OCI-M1 (cell line): ENCODE measurements at regions not wholly inside any gene's neighbourhood (a gene's known extent, or its start where the extent isn't known, plus 50 kb on each side); places are given as distances from the start of the nearest gene placed in this dataset.

ENCODE experiments used
- DNase-seq: peaks from one replicate; lab custom pipeline; 2025; lab: John Stamatoyannopoulos, UW

DNA sequence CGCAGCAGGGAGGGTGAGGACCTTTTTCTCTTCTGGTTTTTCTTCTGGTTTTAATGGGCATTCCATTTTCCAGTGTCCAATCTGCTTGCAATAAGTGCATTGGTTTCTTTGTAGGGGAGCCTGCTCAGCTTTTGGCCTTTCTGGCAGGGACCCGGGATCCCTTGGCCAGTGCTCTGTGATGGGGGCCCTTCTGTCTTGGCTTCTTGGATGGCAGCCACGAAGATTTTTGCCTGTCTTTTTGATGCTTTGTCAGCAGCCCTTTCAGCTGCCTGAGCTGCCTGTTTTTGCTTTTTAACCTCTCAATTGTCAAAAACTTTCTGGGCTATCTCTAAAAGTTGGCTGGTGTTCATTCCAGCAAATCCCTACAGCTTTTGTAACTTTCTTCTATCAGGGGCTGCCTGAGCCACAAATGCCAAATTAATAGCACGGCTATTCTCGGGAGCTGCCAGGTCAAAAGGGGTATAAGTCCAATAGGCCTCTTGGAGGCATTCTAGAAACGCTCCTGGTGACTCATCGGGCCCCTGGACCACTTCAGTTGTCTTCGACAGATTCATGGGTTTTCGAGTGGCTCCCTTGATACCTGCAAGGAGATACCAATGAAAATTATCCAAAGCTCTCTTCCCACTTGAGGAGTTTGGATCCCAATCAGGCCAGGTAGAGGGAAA, 179.9 kb upstream of the MBL2 start:
- DNase-seq, result no peak

DNA sequence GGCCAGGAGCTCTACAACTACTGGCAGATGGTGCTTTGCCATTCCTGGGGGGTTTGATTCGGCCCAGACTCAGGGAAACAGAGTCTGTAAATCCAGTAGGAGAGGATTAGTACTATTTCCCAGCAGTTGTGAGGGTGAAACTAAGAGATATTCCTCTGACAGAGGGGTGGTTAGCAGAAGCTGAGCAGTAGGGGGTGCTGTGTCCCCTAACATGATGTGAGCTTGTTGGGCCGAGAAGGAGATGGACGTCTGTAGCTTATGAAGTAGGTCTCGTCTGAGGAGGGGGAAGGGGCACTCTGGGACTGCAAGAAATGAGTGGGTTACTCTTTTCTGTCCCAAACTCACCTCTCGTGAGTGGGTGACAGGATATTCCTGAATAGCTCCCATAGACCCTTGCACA, 179.2 kb upstream of the MBL2 start:
- peak; percentile 82 for DNase-seq

DNA sequence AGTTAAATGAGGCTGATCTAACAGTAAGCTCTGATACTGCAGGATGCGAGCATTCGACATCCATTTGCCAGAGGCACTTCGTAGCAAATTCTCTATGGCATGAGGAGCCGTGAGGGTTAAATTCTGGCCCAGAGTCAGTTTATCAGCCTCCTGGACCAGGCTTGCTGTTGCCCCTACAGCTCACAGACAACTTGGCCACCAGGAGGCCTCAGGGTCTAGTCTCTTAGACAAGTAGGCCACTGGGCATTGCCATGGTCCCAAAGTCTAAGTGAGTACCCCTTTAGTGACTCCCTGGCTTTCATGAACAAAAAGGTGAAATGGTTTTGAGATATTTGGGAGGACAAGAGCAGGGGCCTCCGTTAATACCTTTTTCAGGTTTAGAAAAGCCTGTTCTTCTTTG, 178.0 kb upstream of the MBL2 start:
- DNase-seq, result no peak

DNA sequence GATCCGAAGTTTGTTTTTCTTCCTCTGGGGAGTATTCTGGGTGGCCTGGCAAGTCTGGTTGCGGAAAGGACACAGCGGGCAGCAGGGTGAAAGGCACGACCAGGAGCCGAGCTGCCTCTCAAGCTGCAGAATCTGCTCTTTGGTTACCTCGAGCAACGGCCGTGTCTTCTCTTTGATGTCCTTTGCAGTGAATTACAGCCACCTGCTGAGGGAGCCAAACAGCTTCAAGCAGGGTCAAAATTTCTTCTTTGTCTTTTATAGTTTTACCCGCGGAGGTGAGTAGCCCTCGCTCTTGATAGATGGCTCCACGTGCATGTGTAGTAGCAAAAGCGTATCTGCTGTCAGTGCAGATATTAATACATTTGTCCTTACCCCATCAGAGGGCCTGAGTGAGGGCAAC, 177.3 kb upstream of the MBL2 start:
- no peak for DNase-seq

DNA sequence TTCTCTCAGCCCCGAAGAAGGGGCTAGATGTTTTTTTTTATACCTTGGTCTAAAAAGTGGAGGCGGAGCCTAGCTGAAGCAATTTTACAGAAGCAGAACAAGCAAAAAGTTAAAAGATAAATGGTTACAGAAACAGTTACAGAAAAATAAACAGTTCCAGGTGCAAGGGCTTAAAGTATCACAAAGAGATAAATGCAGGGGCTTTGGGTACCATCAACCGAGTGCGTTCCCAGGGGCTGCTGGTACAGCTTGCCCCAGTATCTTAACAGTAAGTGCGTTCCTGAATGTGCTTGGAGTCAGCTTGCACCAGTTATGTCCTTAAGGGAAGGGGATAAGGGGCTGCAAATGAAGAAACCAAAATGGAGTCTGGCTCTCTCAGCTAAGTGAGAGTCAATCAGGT, 173.9 kb upstream of the MBL2 start:
- no peak for DNase-seq

DNA sequence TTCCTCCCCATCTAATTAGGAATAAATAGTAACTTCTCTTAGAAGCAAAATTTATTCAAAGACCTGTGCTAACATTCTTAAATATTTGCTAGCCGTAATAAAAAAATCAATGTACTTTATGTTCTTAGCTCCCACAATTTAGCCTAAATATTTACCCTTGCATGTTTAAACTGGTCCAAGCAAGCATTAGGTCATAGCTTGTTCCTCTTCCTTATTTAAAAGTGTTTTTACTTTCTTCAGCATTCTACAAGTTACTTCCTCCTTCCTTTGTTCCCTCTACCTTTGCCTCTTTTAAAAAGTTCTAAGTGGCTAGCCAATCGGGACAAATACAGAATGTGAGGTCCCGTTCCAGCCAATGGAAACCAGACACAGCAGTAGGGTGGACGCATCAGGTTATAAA, 172.9 kb upstream of the MBL2 start:
- peak; percentile 47 for DNase-seq

DNA sequence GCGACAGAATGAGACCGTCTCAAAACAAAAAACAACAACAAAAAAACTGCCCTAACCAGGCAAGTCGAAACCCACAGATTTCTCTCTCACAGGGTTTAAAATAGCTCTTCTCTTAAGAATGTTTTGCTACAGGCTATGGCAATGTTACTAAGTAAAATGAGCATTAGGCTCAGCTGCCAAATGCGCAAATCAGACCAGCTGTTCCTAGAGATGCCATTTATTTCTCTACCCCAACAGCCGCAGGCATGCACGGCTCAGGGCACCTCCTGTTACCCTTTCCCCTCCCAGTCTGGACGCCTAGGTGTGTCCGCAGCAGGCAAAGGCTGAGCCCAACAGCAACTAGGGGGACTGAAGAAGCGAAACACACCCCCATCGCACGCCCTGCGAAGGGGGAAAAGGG, 168.3 kb upstream of the MBL2 start:
- peak; percentile 49 for DNase-seq

DNA sequence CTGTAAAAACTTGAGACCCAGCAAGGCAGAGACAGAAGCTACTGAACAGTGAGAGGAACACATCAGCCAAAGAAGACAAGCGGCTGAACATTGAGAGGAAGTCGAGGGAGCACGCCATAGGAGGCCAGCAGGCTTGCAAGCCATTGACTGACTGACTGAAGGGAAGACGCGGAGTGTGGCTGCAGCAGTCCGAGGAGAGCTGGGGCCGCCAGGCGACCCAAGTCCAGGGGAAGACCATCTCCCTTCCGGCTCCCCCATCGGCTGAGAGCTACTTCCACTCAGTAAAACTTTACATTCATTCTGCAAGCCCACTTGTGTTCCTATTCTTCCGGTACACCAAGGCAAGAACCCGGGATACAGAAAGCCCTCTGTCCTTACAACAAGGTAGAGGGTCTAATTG, 167.3 kb upstream of the MBL2 start:
- DNase-seq, result no peak

DNA sequence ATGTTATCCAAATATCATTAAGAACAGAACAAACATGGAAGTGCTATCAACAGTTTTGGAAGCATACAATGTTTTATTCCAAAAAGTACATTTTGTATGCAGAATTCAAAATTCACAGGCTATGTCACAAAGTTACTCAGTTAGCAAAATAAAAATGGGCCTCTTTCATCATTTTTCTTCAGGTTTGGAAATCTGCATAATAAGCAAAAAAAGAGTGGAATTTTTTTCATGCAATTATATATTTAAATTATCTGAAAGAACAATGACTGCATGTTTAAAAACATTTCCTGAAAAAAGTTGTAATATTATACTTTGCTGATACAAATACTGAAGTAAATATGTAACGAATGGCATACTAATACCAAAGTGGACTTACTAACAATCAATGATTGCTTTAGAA, 161.2 kb upstream of the MBL2 start:
- DNase-seq, result no peak

DNA sequence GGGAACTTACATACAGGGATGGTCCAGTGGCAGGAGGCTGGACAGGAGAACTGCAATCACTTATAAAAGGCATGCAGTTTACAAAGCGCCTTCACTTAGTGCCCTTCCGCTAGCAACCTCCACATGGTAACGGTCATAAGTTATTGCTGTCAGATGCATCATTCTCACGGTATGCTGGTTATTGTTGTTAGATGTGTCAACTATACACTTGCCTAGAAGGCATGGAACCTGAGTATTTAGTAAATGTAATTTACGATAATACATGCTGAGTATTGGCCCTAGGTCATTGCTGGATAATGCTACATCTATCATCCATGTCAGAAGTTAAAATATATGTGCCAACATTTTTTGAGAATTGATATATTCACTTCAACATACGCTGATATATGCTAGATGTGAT, 155.1 kb upstream of the MBL2 start:
- no peak for DNase-seq

DNA sequence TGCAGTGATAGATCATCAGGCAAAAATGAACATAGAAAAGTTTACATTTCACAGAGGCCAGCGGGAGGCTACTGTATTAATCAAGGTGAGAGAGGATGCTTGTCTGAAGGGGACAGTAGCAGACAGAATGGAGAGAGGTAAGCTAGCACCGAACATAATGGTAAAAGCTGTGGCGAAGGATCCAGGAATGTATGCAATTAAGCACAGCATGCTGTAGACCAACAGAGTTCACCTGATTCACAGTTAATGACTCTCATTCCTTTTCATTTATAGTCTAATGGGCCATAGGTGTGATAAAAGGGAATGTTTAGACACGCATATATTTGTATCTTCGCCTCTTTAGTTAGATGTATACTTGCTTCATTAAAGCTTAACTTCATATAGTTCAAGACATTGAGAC, 150.9 kb upstream of the MBL2 start:
- no peak for DNase-seq

DNA sequence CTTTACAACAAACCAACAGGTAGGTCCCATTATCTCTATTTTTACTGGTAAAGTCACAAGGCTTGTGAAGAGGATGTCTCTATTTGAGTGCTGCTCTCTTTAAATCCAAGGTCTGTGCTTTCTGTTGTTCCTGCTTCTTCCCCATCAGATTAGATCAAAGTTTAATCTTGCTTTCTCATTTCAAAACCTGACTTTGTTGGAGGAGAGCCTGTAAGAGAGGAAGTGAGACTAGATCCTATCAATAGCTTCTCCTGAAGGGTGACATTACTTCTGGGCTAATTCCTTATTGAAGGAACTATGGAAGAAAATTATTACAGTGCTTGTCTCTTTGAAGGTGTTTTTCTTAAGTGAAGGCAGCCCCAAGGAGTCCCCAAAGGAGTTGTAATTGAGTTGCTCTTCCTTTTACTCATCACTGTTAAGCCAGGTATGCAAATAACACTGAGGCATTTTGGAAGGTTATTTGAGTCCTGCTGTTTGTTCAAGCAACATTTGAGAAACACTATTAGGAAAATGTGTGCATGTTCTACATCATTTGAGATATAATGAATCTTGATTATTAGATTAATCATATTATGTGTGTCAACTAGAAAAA, 146.2 kb upstream of the MBL2 start:
- DNase-seq, result peak; percentile 34

DNA sequence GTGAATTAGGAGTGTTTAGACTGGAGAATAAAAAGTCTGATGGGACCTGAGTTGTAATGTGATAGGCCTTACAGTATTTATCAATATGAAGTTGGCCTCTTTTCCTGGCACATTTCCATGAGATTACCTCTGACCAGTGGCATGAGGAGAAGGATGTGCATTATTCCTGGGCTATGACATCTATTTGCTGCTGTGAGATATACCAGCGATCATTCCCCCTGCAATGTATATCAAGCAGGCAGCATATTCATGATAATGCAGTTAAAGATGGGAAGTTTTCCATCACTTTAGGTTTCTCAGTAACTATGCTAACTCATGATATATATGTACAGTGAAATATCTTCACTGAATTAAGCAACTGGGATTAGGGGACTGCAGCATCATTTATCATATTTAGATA, 142.8 kb upstream of the MBL2 start:
- no peak for DNase-seq

DNA sequence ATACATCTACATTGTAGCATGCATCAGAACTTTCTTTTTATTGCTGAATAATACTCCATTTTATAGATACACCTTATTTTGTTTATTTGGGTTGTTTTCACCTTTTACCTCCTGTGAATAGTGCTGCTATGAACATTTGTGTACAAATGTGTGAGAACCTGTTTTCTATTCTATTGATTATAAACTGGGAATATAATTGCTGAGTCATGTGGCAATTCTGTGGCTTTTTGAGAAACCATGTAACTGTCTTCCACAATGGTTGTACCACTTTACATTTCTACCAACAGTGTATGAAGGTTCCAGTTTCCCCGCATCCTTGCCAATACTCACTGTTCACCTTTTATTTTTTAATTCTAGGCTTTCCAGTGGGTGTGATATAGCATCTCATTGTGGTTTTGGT, 138.6 kb upstream of the MBL2 start:
- no peak for DNase-seq

DNA sequence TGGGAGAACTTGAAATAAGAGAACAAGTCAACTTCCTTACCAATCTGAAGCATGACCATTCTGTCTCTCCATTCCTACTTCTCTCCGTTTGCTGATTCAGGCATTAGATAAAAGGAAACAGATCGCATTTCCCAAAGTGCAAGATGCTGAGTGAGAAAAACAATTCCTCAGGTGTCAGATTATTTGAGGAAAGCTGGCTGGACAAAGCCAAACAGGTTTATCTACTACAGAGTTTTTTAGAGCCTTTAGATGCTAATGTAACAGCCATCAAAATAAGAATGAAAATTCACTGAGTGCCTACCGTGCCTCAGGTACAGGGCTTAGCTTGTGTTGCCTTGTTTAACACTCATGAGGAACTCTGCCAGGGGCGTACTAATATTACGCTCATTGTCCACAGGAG, 135.9 kb upstream of the MBL2 start:
- DNase-seq, result no peak

DNA sequence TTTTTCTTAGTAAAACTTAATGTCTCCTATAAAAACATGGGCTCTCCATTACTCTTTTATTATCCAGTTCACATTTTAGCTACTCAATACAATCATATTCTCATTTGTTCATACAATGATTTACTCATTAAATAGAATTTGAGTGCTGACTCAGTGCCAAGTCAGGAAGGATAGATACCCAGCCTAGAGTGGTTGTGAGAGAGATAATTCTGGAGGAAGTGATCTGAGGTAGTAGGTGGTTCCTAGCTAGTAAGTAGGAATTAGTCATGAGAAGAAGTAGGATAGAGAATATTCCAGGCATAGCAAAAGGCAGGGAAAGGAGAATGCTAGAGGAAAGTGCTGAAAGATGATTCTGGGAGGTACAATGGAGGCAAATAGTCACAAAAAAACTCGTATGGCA, 133.5 kb upstream of the MBL2 start:
- DNase-seq, result no peak

DNA sequence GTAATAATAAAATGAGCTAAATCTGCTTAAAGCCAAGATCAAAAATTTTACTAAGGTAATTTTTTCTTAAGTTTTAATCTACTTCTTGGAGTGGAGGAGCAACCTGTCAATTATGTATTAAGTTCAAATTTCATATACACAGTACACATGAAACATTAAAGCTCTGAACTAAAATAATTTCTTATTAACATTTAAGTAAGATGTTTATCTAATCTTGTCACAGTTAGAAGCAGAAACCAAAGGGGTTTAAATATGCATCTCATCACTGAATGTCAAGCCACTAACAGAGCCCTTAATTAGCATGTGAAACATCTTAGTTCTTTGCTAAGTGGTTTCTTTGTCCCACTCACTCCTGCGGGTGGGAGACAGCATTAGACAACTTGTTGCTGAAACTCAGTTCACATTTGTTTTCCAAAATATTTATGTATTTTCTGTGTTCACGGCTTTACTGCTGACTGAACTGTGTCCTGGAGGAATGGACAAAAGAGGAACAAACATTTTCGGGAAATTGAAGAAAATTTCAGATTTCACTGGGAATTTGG, 130.9 kb upstream of the MBL2 start:
- no peak for DNase-seq

DNA sequence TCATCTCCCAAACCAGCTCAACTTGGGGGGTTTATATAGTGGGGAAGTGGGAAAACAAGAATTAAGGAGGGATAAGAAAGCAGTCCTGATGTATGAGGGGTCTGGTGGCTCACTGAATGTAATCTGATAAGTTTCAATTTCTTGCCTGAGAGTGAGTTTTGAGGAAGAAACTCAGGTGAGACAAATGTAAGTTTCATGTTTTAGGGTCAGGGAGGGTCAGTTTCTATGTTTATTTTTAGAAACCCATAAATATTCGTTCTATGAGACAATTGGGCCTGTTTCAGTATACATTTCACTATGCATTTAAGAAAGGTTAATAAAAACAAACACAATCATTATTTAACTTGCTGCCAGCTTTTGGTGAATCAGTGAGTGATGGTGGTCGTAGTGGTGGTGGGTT, 128.0 kb upstream of the MBL2 start:
- DNase-seq, result no peak

DNA sequence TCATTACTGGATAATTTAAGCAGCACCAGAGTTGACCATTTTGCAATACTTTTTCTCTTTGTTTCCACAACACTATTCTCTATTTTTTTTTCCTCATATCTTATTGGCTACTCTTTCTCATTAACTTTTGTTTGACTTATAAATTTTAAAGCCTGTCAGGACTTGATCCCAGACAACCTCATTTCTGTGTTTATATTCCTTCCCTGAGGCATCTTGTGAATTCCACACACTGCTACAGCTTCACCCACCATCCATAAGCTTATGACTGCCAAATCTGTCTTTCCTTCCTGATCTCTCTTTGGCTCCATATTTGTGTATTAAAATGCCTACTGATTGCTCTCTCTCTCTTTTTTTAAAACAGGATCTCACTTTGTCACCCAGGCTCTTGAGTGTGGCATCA, 124.6 kb upstream of the MBL2 start:
- DNase-seq, result no peak

DNA sequence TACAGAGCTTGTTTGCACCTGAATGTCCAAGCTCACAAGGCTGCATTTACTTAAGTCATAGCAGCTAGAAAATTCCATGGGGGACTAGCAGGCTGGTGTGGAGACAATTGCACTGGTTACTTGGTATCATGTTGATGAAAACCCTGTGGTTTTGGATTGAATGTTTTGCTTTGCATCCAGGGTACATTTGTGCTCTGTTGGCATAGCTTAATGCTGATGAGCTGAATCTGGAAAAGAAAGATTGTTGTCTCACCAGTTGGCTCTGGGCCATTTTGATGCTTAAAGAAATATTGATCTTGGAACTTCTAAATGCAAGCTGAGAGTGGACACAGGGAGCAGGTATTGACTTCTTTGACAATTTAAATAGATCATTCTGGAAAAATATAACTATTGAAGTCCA, 122.5 kb upstream of the MBL2 start:
- no peak for DNase-seq

DNA sequence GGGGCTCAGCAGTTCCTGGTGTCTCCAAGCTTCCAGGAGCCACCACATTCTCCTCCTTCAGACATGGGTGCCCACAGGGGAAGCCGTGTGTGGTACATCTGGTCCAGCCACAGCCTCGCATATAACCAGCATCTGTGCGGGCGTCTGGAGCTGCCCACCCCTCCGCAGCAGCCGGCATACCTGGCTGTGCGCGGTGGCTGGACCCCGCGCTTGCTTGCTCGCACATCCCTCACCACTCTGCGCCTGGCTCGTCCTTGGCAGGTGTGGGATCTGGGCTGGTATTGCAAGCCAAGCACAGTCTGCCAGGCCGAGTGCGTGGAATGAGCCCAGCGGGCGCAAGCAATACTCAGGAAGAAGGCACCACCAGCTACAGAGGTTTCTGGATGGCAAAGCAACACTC, 117.7 kb upstream of the MBL2 start:
- DNase-seq, result no peak

DNA sequence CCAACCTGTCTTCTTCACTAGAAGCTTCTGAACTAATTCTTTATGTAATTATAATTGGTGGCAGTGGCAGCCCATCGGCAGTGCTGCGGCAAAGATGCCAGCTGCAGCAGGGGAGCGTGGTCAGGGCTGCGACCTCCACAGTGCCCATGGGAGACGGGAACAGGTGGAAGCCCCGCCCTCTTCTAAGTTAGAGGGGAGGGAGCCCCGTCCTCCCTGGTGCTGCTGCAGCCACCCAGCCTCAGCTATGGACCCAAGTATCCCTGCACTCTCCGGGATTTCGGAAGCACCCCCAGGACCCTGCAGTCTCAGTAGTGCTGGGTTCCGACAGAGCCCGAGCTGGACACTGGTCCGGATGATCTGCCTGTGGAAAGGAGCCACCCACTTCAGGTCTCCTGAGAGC, 117.0 kb upstream of the MBL2 start:
- DNase-seq, result no peak

DNA sequence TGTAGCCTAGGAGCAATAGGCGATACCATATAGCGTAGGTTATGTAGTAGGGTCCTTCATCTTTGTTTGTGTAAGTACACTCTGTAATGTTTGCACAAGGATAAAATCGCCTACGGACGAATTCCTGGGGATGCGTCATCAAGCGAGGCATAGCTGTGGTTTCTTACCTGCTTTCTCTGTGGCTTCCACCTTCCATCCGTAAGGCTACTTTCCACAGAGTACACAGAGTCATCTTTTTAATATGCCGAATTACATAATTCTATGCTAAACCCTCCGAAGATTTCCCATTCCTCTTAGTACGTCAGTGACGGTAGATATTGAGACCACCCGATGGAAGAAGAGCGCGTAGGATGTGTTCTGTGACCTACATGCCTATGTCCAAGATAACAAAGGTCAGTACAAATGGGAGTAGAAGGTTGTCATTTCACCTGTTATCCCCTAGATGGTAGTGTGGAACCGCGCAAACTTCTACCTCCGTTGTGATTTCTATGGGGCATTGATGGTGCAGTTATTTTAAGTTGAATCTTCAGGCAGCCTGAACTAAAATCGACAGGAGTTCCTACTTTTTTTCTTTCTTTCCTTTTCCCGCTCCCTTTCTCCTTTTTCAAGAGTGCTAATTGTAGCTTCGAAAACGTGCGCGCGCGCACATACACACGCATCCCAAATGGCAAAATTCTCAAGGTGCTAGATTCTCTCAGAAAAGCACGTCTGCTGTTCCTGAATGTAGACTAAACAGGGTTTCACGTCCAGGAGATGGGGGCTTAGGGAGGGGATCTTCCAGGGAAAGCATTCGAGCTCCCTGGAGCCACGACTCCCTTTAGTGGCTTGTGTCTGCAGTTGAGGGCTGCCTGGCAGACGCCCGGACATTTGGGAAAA, 111.7 kb upstream of the MBL2 start:
- DNase-seq, result peak; percentile 85
